AG04449 (cell line): ENCODE measurements at regions not wholly inside any gene's neighbourhood (a gene's known extent, or its start where the extent isn't known, plus 50 kb on each side); places are given as distances from the start of the nearest gene placed in this dataset.

ENCODE experiments used
- CTCF ChIA-PET: fragments of 350-600 bp; formaldehyde crosslinking; extraction: SDS; loops from one replicate; lab custom pipeline; 2021; ENCODE audit warnings: antibody characterized with exemption; lab: Yijun Ruan, JAX
- POLR2A ChIA-PET: fragments of 400-600, 350-600 bp; formaldehyde crosslinking; extraction: SDS; loops from one replicate; lab custom pipeline; 2020; ENCODE audit warnings: antibody characterized with exemption, inconsistent platforms; lab: Yijun Ruan, JAX
- DNase-seq: peaks from one replicate; pipeline ENCODE4 v3.0.0-alpha.2; 2010; ENCODE audit warnings: low read depth, low spot score
- H3K4me3 ChIP-seq: 2 replicates; pipeline ENCODE4 v1.5.1; 2011; ENCODE audit warnings: low read depth, mild to moderate bottlenecking, control low read depth, low read length
- TF ChIP-seq, protein P1 (sequence below): IDR thresholded peaks from one replicate; pipeline ENCODE4 v1.5.1; 2011; ENCODE audit warnings: mild to moderate bottlenecking, moderate library complexity, low read length, control low read depth, inconsistent platforms; ENCODE audit not compliant: insufficient read depth; ENCODE audit errors: missing control alignments

DNA sequence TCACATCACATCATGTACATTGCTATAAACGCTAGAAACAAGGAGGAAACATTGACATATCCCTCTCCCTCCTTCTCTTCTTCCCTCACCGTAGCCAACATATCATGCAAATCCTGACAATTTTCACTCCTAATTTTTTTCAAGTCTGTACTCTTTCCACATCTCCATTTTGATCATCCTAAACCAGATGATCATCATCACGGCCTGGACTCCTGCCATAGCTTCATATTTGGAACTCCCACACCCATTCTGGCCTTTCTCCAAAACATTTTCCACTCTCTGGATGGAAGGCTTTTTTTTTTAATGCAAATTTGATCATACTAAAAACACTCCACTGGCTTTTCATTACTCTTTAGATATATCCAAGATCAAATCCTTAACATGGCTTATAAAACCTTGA is 248.0 kb upstream of the CNTN3 start:
- TF ChIP-seq, protein P1, sequence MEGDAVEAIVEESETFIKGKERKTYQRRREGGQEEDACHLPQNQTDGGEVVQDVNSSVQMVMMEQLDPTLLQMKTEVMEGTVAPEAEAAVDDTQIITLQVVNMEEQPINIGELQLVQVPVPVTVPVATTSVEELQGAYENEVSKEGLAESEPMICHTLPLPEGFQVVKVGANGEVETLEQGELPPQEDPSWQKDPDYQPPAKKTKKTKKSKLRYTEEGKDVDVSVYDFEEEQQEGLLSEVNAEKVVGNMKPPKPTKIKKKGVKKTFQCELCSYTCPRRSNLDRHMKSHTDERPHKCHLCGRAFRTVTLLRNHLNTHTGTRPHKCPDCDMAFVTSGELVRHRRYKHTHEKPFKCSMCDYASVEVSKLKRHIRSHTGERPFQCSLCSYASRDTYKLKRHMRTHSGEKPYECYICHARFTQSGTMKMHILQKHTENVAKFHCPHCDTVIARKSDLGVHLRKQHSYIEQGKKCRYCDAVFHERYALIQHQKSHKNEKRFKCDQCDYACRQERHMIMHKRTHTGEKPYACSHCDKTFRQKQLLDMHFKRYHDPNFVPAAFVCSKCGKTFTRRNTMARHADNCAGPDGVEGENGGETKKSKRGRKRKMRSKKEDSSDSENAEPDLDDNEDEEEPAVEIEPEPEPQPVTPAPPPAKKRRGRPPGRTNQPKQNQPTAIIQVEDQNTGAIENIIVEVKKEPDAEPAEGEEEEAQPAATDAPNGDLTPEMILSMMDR: no peak
- H3K4me3 ChIP-seq: no peak overlapping the region
- CTCF ChIA-PET: no interaction called here
- POLR2A ChIA-PET: no interaction called here
- no peak for DNase-seq

DNA sequence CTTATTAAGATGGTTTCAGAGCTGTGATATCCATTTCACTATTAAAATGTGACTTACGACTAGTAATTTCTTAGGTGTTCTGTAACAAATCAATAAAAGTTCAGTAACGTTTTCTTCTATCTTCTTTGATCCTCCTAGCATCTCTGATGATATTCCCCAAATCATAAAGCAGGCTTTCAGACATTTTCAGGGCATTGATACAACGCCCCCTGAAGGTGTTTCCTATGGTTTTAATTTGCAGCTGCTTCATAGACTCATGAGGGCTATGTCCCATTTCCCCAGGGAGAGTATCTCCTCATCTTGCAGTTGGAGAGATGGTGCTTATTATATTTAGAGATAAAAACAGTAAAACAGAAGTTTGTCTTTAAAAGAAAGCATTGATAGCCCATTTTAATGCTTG is 246.8 kb upstream of the CNTN3 start:
- no peak for DNase-seq
- POLR2A ChIA-PET: no interaction called here
- CTCF ChIA-PET: no interaction called here
- TF ChIP-seq, protein P1: no peak
- no peak overlapping the region for H3K4me3 ChIP-seq

DNA sequence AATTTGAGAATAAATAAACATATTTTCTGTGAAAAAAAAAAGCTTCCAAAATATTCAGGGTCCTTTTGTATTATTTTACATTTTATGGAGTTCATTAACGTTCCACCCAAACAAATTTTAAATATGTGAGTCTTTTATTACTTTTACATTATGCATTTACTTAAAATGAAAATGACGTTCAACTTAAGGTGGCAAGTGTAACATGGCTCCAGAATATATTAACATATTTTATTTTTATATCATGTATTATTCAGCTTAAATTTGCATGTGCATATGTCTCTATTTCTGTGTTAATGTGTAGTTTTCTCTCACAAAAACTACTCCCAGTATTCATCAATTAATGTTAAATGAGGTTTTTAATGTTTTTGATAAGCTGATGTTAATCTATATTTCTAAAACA is 243.6 kb upstream of the CNTN3 start:
- ChIA-PET CTCF (no interaction called here), POLR2A (no interaction called here)

DNA sequence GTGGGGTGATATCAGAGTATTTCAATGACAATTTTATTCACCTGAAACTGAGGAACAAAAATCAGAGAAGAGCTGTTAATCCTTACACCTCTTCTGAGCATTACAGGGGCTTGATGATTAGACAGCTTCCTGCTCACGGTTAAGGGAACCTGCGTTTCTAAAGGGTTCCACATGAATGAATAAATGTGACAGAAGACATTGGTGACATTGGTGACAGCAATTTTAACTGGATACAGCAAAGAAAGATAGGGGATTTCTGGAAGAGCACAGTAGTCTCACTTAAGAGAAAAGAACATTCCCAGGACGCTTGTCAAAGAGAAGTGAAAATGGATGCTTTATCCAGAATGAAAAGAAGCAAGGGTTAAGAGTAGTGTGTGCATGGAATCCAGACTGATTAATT is 235.9 kb upstream of the CNTN3 start:
- CTCF ChIA-PET: no interaction called here
- POLR2A ChIA-PET: no interaction called here

More for the DNA sequence above, 243.6 kb upstream of the CNTN3 start:
- no peak for DNase-seq
- H3K4me3 ChIP-seq: no peak overlapping the region
- TF ChIP-seq, protein P1: no peak

DNA sequence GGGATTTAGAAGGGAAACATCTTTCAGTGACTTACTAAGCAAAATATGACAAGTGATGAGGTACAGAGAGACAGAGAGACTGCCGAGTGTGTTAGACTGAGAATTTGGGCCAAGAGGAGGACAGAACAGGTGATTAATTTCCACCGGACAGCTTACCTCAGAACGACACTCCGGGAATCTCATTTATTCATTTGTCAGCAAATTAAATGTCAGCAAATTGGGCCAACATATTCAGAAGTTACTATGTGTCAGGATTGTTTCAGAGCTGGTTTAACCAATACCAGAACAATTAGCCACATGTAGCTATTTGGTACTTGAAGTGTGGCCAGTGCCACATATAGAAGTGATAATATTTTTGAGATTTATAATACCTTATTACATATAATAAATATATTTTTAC is 232.6 kb upstream of the CNTN3 start:
- TF ChIP-seq, protein P1: no peak
- no peak overlapping the region for H3K4me3 ChIP-seq
- ChIA-PET CTCF (no interaction called here), POLR2A (no interaction called here)
- DNase-seq: no peak

More for the DNA sequence above, 235.9 kb upstream of the CNTN3 start:
- no peak overlapping the region for H3K4me3 ChIP-seq
- DNase-seq: no peak
- TF ChIP-seq, protein P1: no peak

DNA sequence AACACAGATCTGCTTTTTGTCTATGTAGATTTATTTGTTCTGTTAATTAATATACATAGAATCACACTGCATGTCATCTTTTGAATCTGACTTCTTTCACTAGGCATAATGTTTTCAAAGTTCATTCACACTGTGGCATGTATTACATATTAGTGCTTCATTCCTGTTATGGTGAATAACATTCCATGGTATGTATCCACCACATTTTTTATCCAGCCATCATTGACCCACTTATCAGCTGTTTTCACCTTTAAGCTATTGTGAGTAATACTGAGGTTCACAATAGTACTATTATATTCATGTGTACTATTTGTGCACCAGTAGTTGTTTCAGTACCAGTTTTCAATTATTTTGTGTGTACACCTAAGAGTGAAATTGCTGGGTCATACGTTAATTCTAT is 230.6 kb upstream of the CNTN3 start:
- CTCF ChIA-PET: no interaction called here
- POLR2A ChIA-PET: no interaction called here

More for the DNA sequence above, 230.6 kb upstream of the CNTN3 start:
- DNase-seq: no peak
- TF ChIP-seq, protein P1: no peak
- H3K4me3 ChIP-seq: no peak overlapping the region
